BLaER1 (cell line): ENCODE measurements at regions not wholly inside any gene's neighbourhood (a gene's known extent, or its start where the extent isn't known, plus 50 kb on each side); places are given as distances from the start of the nearest gene placed in this dataset.

ENCODE experiments used
- H3K27ac ChIP-seq: shearing (Covaris generic); formaldehyde crosslinking; 2 replicates; pipeline ENCODE4 v1.8.1; 2022
- H3K27me3 ChIP-seq: shearing (Covaris generic); formaldehyde crosslinking; 2 replicates; pipeline ENCODE4 v1.8.1; 2022
- H3K36me3 ChIP-seq: shearing (Covaris generic); formaldehyde crosslinking; 2 replicates; pipeline ENCODE4 v1.8.1; 2022
- H3K4me1 ChIP-seq: shearing (Covaris generic); formaldehyde crosslinking; 2 replicates; pipeline ENCODE4 v1.8.1; 2022
- H3K4me2 ChIP-seq: shearing (Covaris generic); formaldehyde crosslinking; 2 replicates; pipeline ENCODE4 v1.8.1; 2022
- H3K4me3 ChIP-seq: shearing (Covaris generic); formaldehyde crosslinking; 2 replicates; pipeline ENCODE4 v1.8.1; 2022
- H3K9ac ChIP-seq: shearing (Covaris generic); formaldehyde crosslinking; 2 replicates; pipeline ENCODE4 v1.8.1; 2022
- H3K9me3 ChIP-seq: shearing (Covaris generic); formaldehyde crosslinking; 2 replicates; pipeline ENCODE4 v1.8.1; 2022
- H4K20me1 ChIP-seq: shearing (Covaris generic); formaldehyde crosslinking; 2 replicates; pipeline ENCODE4 v1.8.1; 2022
- Cebpa-rat ChIP-seq: shearing (Covaris generic); IDR thresholded peaks from 2 replicates; pipeline ENCODE4 v1.8.1; 2022

GRCh38 chr4:12231098-12231497 lies 802.4 kb upstream of the HS3ST1 start:
- H3K27me3 ChIP-seq, result no peaks in the 10 kb centered on the region
- H3K4me2 ChIP-seq, result no peak overlapping the region
- H3K36me3 ChIP-seq, result no peaks in the 10 kb centered on the region
- H3K4me3 ChIP-seq, result no peak overlapping the region
- no peak overlapping the region for H3K27ac ChIP-seq
- TF ChIP-seq Cebpa-rat, result no peak
- no peaks in the 10 kb centered on the region for H3K9me3 ChIP-seq
- H3K4me1 ChIP-seq, result no peaks in the 10 kb centered on the region
- no peaks in the 10 kb centered on the region for H4K20me1 ChIP-seq
- no peak overlapping the region for H3K9ac ChIP-seq

DNA sequence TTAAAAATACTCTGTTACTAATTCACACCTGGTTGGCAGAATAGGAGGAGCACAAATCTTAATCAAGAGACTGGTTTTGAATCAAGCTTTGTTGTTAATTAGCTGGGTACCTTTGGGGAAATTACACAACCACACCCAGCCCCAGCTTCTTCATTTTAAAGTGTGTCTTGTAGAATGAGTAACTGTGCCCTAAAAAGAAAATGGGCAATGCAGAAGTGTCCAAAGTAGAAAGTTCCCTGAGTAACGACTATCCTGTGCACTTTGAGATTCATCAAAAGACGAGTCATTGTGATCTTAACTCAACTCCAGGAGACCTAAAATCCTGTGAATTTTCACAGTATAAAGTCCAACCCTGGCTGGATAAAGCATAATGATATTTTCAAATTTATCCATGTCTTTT lies 792.3 kb upstream of the HS3ST1 start:
- Histone ChIP-seq H3K4me3 (no peak overlapping the region), H3K9ac (no peak overlapping the region), H3K9me3 (no peaks in the 10 kb centered on the region), H4K20me1 (no peaks in the 10 kb centered on the region), H3K4me2 (no peak overlapping the region), H3K27ac (no peak overlapping the region), H3K36me3 (no peaks in the 10 kb centered on the region), H3K27me3 (no peaks in the 10 kb centered on the region), H3K4me1 (no peaks in the 10 kb centered on the region)
- TF ChIP-seq Cebpa-rat, result no peak

DNA sequence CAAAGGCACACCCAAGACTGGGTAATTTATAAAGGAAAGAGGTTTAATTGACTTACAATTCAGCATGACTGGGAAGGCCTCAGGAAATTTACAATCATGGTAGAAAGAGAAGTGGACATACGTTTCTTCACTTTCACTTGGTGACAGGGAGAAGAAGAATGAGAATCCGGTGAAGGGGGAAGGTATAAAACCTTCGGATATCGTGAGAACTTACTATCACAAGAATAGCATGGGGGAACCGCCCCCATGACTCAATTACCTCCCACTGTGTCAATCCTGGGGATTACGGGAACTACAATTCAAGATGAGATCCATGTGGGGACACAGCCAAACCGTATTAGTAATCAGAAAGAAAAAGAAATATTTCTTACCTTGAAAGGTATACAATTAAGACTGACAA lies 782.9 kb upstream of the HS3ST1 start:
- Histone ChIP-seq H3K4me1 (no peaks in the 10 kb centered on the region), H3K36me3 (no peaks in the 10 kb centered on the region), H3K27me3 (no peaks in the 10 kb centered on the region), H3K4me2 (no peak overlapping the region), H4K20me1 (no peaks in the 10 kb centered on the region), H3K9me3 (no peaks in the 10 kb centered on the region), H3K9ac (no peak overlapping the region), H3K27ac (no peak overlapping the region), H3K4me3 (no peak overlapping the region)
- TF ChIP-seq Cebpa-rat, result no peak

DNA sequence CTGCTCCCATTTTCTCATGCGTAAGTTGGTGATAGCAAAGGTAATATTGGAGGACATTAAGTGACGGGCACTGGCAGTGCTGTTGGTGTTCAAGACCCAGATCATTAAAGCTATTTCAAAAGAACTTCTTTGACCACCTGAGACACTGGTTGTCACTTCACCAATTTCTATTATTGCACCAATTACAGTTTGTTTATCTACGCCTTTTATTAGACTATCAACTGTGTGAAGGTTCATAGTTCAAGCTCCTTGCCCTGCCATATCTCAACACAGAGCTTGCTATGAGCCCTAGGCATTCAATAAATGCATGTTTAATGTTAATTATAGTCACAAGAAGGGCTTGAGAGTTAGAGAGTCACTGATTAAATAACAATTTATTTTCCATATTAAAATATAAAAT lies 778.7 kb upstream of the HS3ST1 start:
- Histone ChIP-seq H3K4me1 (no peaks in the 10 kb centered on the region), H3K4me2 (no peak overlapping the region), H4K20me1 (no peaks in the 10 kb centered on the region), H3K27ac (no peak overlapping the region), H3K36me3 (no peaks in the 10 kb centered on the region), H3K4me3 (no peak overlapping the region), H3K27me3 (no peaks in the 10 kb centered on the region), H3K9ac (no peak overlapping the region), H3K9me3 (no peaks in the 10 kb centered on the region)
- TF ChIP-seq Cebpa-rat, result no peak

- H3K27me3 ChIP-seq, result no peaks in the 10 kb centered on the region
- H3K4me3 ChIP-seq, result no peak overlapping the region
- no peaks in the 10 kb centered on the region for H3K36me3 ChIP-seq
- H3K4me2 ChIP-seq, result no peak overlapping the region
- H3K9me3 ChIP-seq, result no peaks in the 10 kb centered on the region
- H3K9ac ChIP-seq, result no peak overlapping the region
- H4K20me1 ChIP-seq, result no peaks in the 10 kb centered on the region
- no peak overlapping the region for H3K27ac ChIP-seq
- H3K4me1 ChIP-seq, result no peaks in the 10 kb centered on the region
- no peak for TF ChIP-seq Cebpa-rat
Measured at GRCh38 chr4:12206091-12206490, 777.4 kb upstream of the HS3ST1 start.

DNA sequence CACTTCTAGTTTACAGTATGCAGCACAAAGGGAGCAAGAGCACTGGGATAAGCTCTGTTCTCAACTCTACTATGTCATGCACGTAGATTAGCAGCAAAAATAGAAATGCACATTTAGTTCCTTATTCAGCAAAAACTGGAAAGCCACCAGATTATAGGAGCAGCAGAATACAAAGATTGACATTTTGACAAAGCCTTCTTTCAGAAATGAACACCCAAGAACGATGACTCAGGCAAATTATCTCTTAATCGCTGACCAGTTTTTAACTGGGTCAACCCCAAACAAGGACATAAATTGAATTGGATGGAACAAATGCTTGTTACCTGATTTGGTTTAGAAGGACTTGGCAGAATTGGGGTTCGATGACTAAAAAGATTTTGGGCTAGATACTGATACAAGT lies 775.3 kb upstream of the HS3ST1 start:
- no peaks in the 10 kb centered on the region for H3K4me1 ChIP-seq
- no peak overlapping the region for H3K4me2 ChIP-seq
- H3K27me3 ChIP-seq, result no peaks in the 10 kb centered on the region
- no peaks in the 10 kb centered on the region for H4K20me1 ChIP-seq
- H3K27ac ChIP-seq, result no peak overlapping the region
- H3K4me3 ChIP-seq, result no peak overlapping the region
- no peak overlapping the region for H3K9ac ChIP-seq
- no peaks in the 10 kb centered on the region for H3K9me3 ChIP-seq
- TF ChIP-seq Cebpa-rat, result no peak
- no peaks in the 10 kb centered on the region for H3K36me3 ChIP-seq

GRCh38 chr4:12200226-12200625 lies 771.5 kb upstream of the HS3ST1 start:
- H3K9ac ChIP-seq, result no peak overlapping the region
- H3K36me3 ChIP-seq, result no peaks in the 10 kb centered on the region
- no peaks in the 10 kb centered on the region for H3K4me1 ChIP-seq
- H3K27me3 ChIP-seq, result no peaks in the 10 kb centered on the region
- TF ChIP-seq Cebpa-rat, result no peak
- H3K27ac ChIP-seq, result no peak overlapping the region
- no peaks in the 10 kb centered on the region for H4K20me1 ChIP-seq
- no peak overlapping the region for H3K4me3 ChIP-seq
- H3K4me2 ChIP-seq, result no peak overlapping the region
- no peaks in the 10 kb centered on the region for H3K9me3 ChIP-seq

DNA sequence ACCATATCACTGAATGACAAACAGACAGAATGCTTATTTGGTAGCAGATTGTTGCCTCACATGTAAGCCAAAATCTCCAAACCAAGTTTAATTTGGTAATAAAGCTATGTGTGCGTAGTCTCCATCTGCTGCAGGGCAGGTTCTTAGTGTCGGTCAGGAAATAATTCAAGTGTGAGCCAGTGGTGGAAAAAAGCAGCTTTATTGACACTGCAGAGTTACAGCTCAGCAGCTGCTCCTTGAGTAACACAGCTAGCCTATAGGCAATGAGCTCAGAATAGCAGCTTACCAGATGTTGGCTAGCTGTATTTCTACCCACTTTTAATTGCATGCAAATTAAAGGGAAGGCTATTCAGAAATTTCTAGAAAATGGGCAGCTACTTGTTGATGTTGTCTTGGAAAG lies 757.8 kb upstream of the HS3ST1 start:
- Histone ChIP-seq H3K9me3 (no peaks in the 10 kb centered on the region), H3K4me2 (no peak overlapping the region), H4K20me1 (no peaks in the 10 kb centered on the region), H3K4me3 (no peak overlapping the region), H3K36me3 (no peaks in the 10 kb centered on the region), H3K4me1 (no peaks in the 10 kb centered on the region), H3K27ac (no peak overlapping the region), H3K27me3 (no peaks in the 10 kb centered on the region), H3K9ac (no peak overlapping the region)
- no peak for TF ChIP-seq Cebpa-rat

- Histone ChIP-seq H3K4me1 (no peaks in the 10 kb centered on the region), H3K9me3 (no peaks in the 10 kb centered on the region), H3K27me3 (no peaks in the 10 kb centered on the region), H4K20me1 (no peaks in the 10 kb centered on the region), H3K27ac (no peak overlapping the region), H3K4me2 (no peak overlapping the region), H3K9ac (no peak overlapping the region), H3K36me3 (no peaks in the 10 kb centered on the region), H3K4me3 (no peak overlapping the region)
- TF ChIP-seq Cebpa-rat, result no peak
Measured at GRCh38 chr4:12178614-12179610, 750.2 kb upstream of the HS3ST1 start.

- TF ChIP-seq Cebpa-rat, result no peak
- Histone ChIP-seq H3K36me3 (no peaks in the 10 kb centered on the region), H3K9me3 (no peaks in the 10 kb centered on the region), H3K9ac (no peak overlapping the region), H3K4me3 (no peak overlapping the region), H3K4me2 (no peak overlapping the region), H4K20me1 (no peaks in the 10 kb centered on the region), H3K27me3 (no peaks in the 10 kb centered on the region), H3K27ac (no peak overlapping the region), H3K4me1 (no peaks in the 10 kb centered on the region)
Measured at GRCh38 chr4:12177416-12177815, 748.7 kb upstream of the HS3ST1 start.
